Heart left ventricle (tissue), 13 donors: ENCODE measurements at regions not wholly inside any gene's neighbourhood (a gene's known extent, or its start where the extent isn't known, plus 50 kb on each side); places are given as distances from the start of the nearest gene placed in this dataset.

Experiments used
- POLR2A ChIP-seq, 2 donors: fragments of 450-650 bp; IDR thresholded peaks; one replicate each; pipeline ENCODE4 v1.6.1; 2017; ENCODE audit warnings: antibody characterized with exemption in 2 of 2, mild to moderate bottlenecking in 2 of 2, moderate library complexity in 2 of 2
- TF ChIP-seq, protein P1 (sequence below), 12 donors: fragments of 200-600 bp; sonication (generic) in 4 of 12; IDR thresholded peaks; one replicate each; pipeline versions ENCODE4 v1.5.0 to v1.8.0; 2018 to 2022; ENCODE audit warnings: antibody characterized with exemption in 12 of 12, mild to moderate bottlenecking in 5 of 12
- donor health status: ischemic (EF 13 %, LVEDD 7.1; RV severe dilation, severe dysfunction).
- donor health status: DM: no; HTN: yes; CAD: no.
- donor health status: DM: no; HTN: no; CAD: no.
- donor health status: ischemic (EF 25% LVEDD 6.9; RV normal size, moderate dysfunction).
- donor health status: ischemic (EF 25% LVEDD 5.7; RV mildly dilated, moderate dysfunction).
- donor health status: ischemic (EF 35%, LVEDD 5.7; RV mildly dilated, moderate dysfunction).
- donor health status: nonischemic (EF 11% LVEDD 7.7; RV severe dilation, severe dysfunction).
- donor health status: DM: yes; HTN: yes; CAD: no.
- donor health status: PGD.
- donor health status: ischemic (EF 29% LVEDD 5.4; RV normal size, mild dysfunction).
- donor health status: nonischemic (EF 23%, LVEDD 6.1; RV moderate dilation, normal function).

DNA sequence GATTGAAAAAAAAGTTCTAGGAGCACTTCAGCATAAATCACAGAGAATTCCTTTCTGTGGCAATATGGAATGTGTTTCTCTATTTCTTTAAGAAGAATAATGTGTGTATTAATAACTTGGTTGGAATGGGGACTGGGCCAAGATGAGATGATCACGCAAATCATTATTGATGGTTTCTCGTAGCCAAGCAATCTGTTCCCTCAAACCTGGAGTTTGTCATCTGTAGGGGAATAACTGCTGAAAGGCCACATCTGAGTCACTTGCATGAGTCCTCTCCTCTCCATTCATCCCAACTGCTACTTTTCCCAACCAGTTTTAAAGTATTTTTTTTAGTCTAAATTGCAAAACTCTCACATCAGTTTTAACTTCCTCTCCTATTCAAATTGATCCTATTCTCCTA is 480.4 kb downstream of the PLPP3 start:
- TF ChIP-seq, protein P1, sequence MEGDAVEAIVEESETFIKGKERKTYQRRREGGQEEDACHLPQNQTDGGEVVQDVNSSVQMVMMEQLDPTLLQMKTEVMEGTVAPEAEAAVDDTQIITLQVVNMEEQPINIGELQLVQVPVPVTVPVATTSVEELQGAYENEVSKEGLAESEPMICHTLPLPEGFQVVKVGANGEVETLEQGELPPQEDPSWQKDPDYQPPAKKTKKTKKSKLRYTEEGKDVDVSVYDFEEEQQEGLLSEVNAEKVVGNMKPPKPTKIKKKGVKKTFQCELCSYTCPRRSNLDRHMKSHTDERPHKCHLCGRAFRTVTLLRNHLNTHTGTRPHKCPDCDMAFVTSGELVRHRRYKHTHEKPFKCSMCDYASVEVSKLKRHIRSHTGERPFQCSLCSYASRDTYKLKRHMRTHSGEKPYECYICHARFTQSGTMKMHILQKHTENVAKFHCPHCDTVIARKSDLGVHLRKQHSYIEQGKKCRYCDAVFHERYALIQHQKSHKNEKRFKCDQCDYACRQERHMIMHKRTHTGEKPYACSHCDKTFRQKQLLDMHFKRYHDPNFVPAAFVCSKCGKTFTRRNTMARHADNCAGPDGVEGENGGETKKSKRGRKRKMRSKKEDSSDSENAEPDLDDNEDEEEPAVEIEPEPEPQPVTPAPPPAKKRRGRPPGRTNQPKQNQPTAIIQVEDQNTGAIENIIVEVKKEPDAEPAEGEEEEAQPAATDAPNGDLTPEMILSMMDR (IDR thresholded peaks at IDR 0.05) = no peak
- TF ChIP-seq POLR2A (IDR thresholded peaks at IDR 0.05) = no peak
